HCT116 (cell line): ENCODE measurements at regions not wholly inside any gene's neighbourhood (a gene's known extent, or its start where the extent isn't known, plus 50 kb on each side); places are given as distances from the start of the nearest gene placed in this dataset.

Experiments used
- EZH2 ChIP-seq: fragments of 200-600 bp; sonication (generic); IDR thresholded peaks from 2 replicates; pipeline ENCODE4 v1.6.1; 2017; ENCODE audit warnings: antibody characterized with exemption, mixed run types
- POLR2A ChIP-seq: IDR thresholded peaks from 2 replicates; pipeline ENCODE4 v1.7.0; 2011; ENCODE audit warnings: borderline replicate concordance; ENCODE audit not compliant: insufficient read depth, insufficient read length; ENCODE audit errors: extremely low read depth

- TF ChIP-seq EZH2: no peak
- no peak for TF ChIP-seq POLR2A
Observed at GRCh38 chr5:19048726-19049125, 939.3 kb downstream of the CDH18 start.
